ENCODE measurements at regions not wholly inside any gene's neighbourhood (a gene's known extent, or its start where the extent isn't known, plus 50 kb on each side); places are given as distances from the start of the nearest gene placed in this dataset.

- TF ChIP-seq CTCF (conservative IDR thresholded peaks at IDR 0.05; ENCODE audit: low read depth, low read length) = peak; percentile 53
- Histone ChIP-seq H3K36me3 (ENCODE audit: insufficient read depth) (no peaks in the 10 kb centered on the region), H2AFZ (ENCODE audit: low read depth) (no peak overlapping the region), H3K9ac (no peak overlapping the region), H3K27ac (no peak overlapping the region), H3K4me2 (no peak overlapping the region), H3K4me3 (IDR thresholded peaks at IDR 0.05; ENCODE audit: insufficient read depth, low read depth, low read length) (no peak overlapping the region), H4K20me1 (ENCODE audit: insufficient read depth) (no peaks in the 10 kb centered on the region), H3K27me3 (ENCODE audit: insufficient read depth, low read depth) (no peaks in the 10 kb centered on the region), H3K4me1 (ENCODE audit: low read depth, poor library complexity, severe bottlenecking) (no peaks in the 10 kb centered on the region), H3K79me2 (ENCODE audit: insufficient read depth, low read depth) (no peaks in the 10 kb centered on the region)
Observed at GRCh38 chr3:109532257-109533216, 195.2 kb upstream of the DPPA4 start.

GRCh38 chr3:109545746-109546145, 208.4 kb upstream of the DPPA4 start:
- no peaks in the 10 kb centered on the region for H3K36me3 ChIP-seq (ENCODE audit: insufficient read depth)
- H4K20me1 ChIP-seq (ENCODE audit: insufficient read depth) = no peaks in the 10 kb centered on the region
- H3K27ac ChIP-seq = no peak overlapping the region
- no peaks in the 10 kb centered on the region for H3K27me3 ChIP-seq (ENCODE audit: insufficient read depth, low read depth)
- no peaks in the 10 kb centered on the region for H3K79me2 ChIP-seq (ENCODE audit: insufficient read depth, low read depth)
- no peak overlapping the region for H3K4me3 ChIP-seq (IDR thresholded peaks at IDR 0.05; ENCODE audit: insufficient read depth, low read depth, low read length)
- H3K4me2 ChIP-seq = no peak overlapping the region
- H2AFZ ChIP-seq (ENCODE audit: low read depth) = no peak overlapping the region
- no peak for TF ChIP-seq CTCF (conservative IDR thresholded peaks at IDR 0.05; ENCODE audit: low read depth, low read length)
- H3K4me1 ChIP-seq (ENCODE audit: low read depth, poor library complexity, severe bottlenecking) = no peaks in the 10 kb centered on the region
- no peak overlapping the region for H3K9ac ChIP-seq

- Histone ChIP-seq H3K9ac (no peak overlapping the region), H3K4me2 (no peak overlapping the region), H3K27ac (no peak overlapping the region), H3K79me2 (ENCODE audit: insufficient read depth, low read depth) (no peaks in the 10 kb centered on the region), H3K4me3 (IDR thresholded peaks at IDR 0.05; ENCODE audit: insufficient read depth, low read depth, low read length) (no peak overlapping the region), H2AFZ (ENCODE audit: low read depth) (no peak overlapping the region), H3K36me3 (ENCODE audit: insufficient read depth) (no peaks in the 10 kb centered on the region), H3K4me1 (ENCODE audit: low read depth, poor library complexity, severe bottlenecking) (no peaks in the 10 kb centered on the region), H3K27me3 (ENCODE audit: insufficient read depth, low read depth) (no peaks in the 10 kb centered on the region), H4K20me1 (ENCODE audit: insufficient read depth) (no peaks in the 10 kb centered on the region)
- TF ChIP-seq CTCF (conservative IDR thresholded peaks at IDR 0.05; ENCODE audit: low read depth, low read length) = no peak
Observed at GRCh38 chr3:109548192-109548938, 211.0 kb upstream of the DPPA4 start.

GRCh38 chr3:109553591-109554371, 216.4 kb upstream of the DPPA4 start:
- no peak overlapping the region for H3K4me2 ChIP-seq

More at GRCh38 chr3:109553591-109554371, 216.4 kb upstream of the DPPA4 start:
- no peaks in the 10 kb centered on the region for H3K79me2 ChIP-seq (ENCODE audit: insufficient read depth, low read depth)
- H3K4me1 ChIP-seq (ENCODE audit: low read depth, poor library complexity, severe bottlenecking) = no peaks in the 10 kb centered on the region
- no peak overlapping the region for H3K27ac ChIP-seq
- no peaks in the 10 kb centered on the region for H3K27me3 ChIP-seq (ENCODE audit: insufficient read depth, low read depth)
- TF ChIP-seq CTCF (conservative IDR thresholded peaks at IDR 0.05; ENCODE audit: low read depth, low read length) = no peak
- H3K4me3 ChIP-seq (IDR thresholded peaks at IDR 0.05; ENCODE audit: insufficient read depth, low read depth, low read length) = no peak overlapping the region
- no peaks in the 10 kb centered on the region for H4K20me1 ChIP-seq (ENCODE audit: insufficient read depth)
- no peaks in the 10 kb centered on the region for H3K36me3 ChIP-seq (ENCODE audit: insufficient read depth)
- H2AFZ ChIP-seq (ENCODE audit: low read depth) = no peak overlapping the region
- no peak overlapping the region for H3K9ac ChIP-seq
